Stomach (tissue), 4 donors: ENCODE measurements at regions not wholly inside any gene's neighbourhood (a gene's known extent, or its start where the extent isn't known, plus 50 kb on each side); places are given as distances from the start of the nearest gene placed in this dataset.

Source experiments
- POLR2A ChIP-seq, 4 donors: fragments of 450-650 bp; IDR thresholded peaks; one replicate each; pipeline ENCODE4 v1.6.1; 2016; ENCODE audit warnings: antibody characterized with exemption in 4 of 4, control low read depth in 2 of 4, mild to moderate bottlenecking in 1 of 4, moderate library complexity in 1 of 4
- POLR2AphosphoS5 ChIP-seq, 3 donors: sonication (generic); formaldehyde crosslinking; IDR thresholded peaks; one replicate each; pipeline ENCODE4 v1.6.1; 2016; ENCODE audit warnings: antibody characterized with exemption in 3 of 3
- TF ChIP-seq, protein P1 (sequence below), 7 experiments: fragments of 450-650 bp in 4 of 7; fragments of 200-600 bp in 3 of 7; sonication (generic) in 3 of 7; IDR thresholded peaks; one replicate each; pipeline ENCODE4 v1.5.1; 2016 to 2019; ENCODE audit warnings: antibody characterized with exemption in 7 of 7, control low read depth in 2 of 7, mild to moderate bottlenecking in 1 of 7

DNA sequence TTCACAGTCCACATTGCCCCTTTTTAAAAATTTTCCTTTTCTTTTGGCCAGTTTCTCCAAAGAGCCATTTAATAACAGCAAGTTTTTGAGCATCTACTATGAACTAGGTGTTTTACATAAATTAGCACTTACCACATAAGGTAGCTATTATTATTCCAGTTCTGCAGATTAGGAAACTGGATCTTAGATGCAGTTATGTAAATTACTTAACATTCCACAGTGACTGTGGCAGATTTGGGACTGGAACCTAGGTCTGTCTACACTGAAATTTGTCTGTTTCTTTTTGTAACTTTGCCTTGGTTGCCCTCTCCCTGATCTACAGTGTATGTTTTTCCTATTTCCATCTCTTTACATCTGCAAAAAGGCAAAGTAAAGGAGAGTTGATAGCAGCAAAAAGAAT, 164.8 kb upstream of the ATP1B1 start:
- TF ChIP-seq, protein P1, sequence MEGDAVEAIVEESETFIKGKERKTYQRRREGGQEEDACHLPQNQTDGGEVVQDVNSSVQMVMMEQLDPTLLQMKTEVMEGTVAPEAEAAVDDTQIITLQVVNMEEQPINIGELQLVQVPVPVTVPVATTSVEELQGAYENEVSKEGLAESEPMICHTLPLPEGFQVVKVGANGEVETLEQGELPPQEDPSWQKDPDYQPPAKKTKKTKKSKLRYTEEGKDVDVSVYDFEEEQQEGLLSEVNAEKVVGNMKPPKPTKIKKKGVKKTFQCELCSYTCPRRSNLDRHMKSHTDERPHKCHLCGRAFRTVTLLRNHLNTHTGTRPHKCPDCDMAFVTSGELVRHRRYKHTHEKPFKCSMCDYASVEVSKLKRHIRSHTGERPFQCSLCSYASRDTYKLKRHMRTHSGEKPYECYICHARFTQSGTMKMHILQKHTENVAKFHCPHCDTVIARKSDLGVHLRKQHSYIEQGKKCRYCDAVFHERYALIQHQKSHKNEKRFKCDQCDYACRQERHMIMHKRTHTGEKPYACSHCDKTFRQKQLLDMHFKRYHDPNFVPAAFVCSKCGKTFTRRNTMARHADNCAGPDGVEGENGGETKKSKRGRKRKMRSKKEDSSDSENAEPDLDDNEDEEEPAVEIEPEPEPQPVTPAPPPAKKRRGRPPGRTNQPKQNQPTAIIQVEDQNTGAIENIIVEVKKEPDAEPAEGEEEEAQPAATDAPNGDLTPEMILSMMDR (IDR thresholded peaks at IDR 0.05), result no peak
- TF ChIP-seq POLR2A (IDR thresholded peaks at IDR 0.05), result no peak
- TF ChIP-seq POLR2AphosphoS5 (IDR thresholded peaks at IDR 0.05), result no peak
